Heart left ventricle (tissue), 16 donors: ENCODE measurements at regions not wholly inside any gene's neighbourhood (a gene's known extent, or its start where the extent isn't known, plus 50 kb on each side); places are given as distances from the start of the nearest gene placed in this dataset.
A peak's percentile ranks its signal among the peaks of the same experiment; 100 is the strongest.

Experiments
- ATAC-seq, 4 donors: fragments of 200-7000 bp; cut with Tn5 transposase; one replicate each; pipeline ENCODE4 v1.9.1; 2020 to 2022; ENCODE audit warnings: moderate library complexity in 4 of 4, mild to moderate bottlenecking in 3 of 4, moderate number of reproducible peaks in 1 of 4
- DNase-seq, 5 donors: peaks; one replicate each; pipeline ENCODE4 v3.0.0-alpha.2; 2020
- H3K27ac ChIP-seq, 12 donors: fragments of 200-600 bp; sonication (generic) in 4 of 12; one replicate each; pipeline versions ENCODE4 v1.5.0 to v1.8.0; 2016 to 2022; ENCODE audit warnings: mild to moderate bottlenecking in 2 of 12
- H3K27me3 ChIP-seq, 9 donors: fragments of 200-600 bp; sonication (generic) in 2 of 9; one replicate each; pipeline versions ENCODE4 v1.5.1 to v1.8.0; 2016 to 2022; ENCODE audit warnings: mild to moderate bottlenecking in 3 of 9
- H3K36me3 ChIP-seq, 9 donors: fragments of 200-600 bp; sonication (generic) in 2 of 9; one replicate each; pipeline versions ENCODE4 v1.5.0 to v1.8.0; 2018 to 2022; ENCODE audit warnings: mild to moderate bottlenecking in 2 of 9
- H3K4me1 ChIP-seq, 12 donors: fragments of 200-600 bp; sonication (generic) in 4 of 12; one replicate each; pipeline versions ENCODE4 v1.5.0 to v1.8.0; 2016 to 2022; ENCODE audit warnings: mild to moderate bottlenecking in 3 of 12
- H3K4me3 ChIP-seq, 12 donors: fragments of 200-600 bp; sonication (generic) in 4 of 12; one replicate each; pipeline versions ENCODE4 v1.5.0 to v1.8.0; 2017 to 2022; ENCODE audit warnings: mild to moderate bottlenecking in 9 of 12, moderate library complexity in 4 of 12
- H3K9me3 ChIP-seq, 12 donors: fragments of 200-600 bp; sonication (generic) in 4 of 12; one replicate each; pipeline versions ENCODE4 v1.5.0 to v1.8.0; 2016 to 2022; ENCODE audit warnings: mild to moderate bottlenecking in 1 of 12
- POLR2A ChIP-seq, 2 donors: fragments of 450-650 bp; IDR thresholded peaks; one replicate each; pipeline ENCODE4 v1.6.1; 2017; ENCODE audit warnings: antibody characterized with exemption in 2 of 2, mild to moderate bottlenecking in 2 of 2, moderate library complexity in 2 of 2
- WGBS, 4 donors: extraction: QIAGEN DNeasy Blood & Tissue Kit in 2 of 4; methylation state at CpG; one replicate each; pipeline versions ENCODE4 v1.1.5 to v1.1.7; 2013 to 2018; 5-methylcytosine and 5-hydroxymethylcytosine counted together
- intact Hi-C, 10 donors: fragments of 100-400 bp; cut with DNase I; formaldehyde crosslinking; loops; one replicate each; pipeline versions ENCODE4 v1.11.1 to v1.14.2; 2022
- TF ChIP-seq, protein P1 (sequence below), 12 donors: fragments of 200-600 bp; sonication (generic) in 4 of 12; IDR thresholded peaks; one replicate each; pipeline versions ENCODE4 v1.5.0 to v1.8.0; 2018 to 2022; ENCODE audit warnings: antibody characterized with exemption in 12 of 12, mild to moderate bottlenecking in 5 of 12
- donor health status: ischemic (EF 13 %, LVEDD 7.1; RV severe dilation, severe dysfunction).
- donor health status: healthy with polysubstance abuse.
- donor health status: DM: no; HTN: yes; CAD: no.
- donor health status: DM: no; HTN: no; CAD: no.
- donor health status: ischemic (EF 25% LVEDD 6.9; RV normal size, moderate dysfunction).
- donor health status: ischemic (EF 25% LVEDD 5.7; RV mildly dilated, moderate dysfunction).
- donor health status: healthy.
- donor health status: DM: yes; HTN: yes; CAD: no.
- donor health status: ischemic (EF 35%, LVEDD 5.7; RV mildly dilated, moderate dysfunction).
- donor health status: nonischemic (EF 11% LVEDD 7.7; RV severe dilation, severe dysfunction).
- donor health status: DM: yes; HTN: yes; CAD: no.
- donor health status: PGD.
- donor health status: ischemic (EF 29% LVEDD 5.4; RV normal size, mild dysfunction).
- donor health status: nonischemic (EF 23%, LVEDD 6.1; RV moderate dilation, normal function).

DNA sequence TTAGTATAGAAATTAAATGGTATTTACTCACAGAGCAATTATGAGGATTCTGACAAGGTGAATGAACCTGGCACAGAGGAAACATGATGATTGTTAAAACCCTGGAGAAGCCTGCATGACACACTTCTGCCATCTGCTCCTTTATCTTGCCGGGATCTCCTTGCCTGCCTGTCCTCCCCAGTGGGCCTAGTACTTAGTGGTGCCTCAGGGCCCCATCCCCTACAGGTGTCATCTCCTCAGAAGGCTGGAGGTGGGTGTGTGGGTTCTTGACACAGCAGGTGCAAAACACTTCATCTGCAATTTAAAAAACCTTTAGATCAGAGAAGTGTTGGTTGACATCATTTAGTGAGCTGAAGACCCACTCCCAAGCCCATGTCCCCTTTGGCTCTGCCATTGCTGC, 261.2 kb downstream of the ADRA2A start:
- TF ChIP-seq, protein P1, sequence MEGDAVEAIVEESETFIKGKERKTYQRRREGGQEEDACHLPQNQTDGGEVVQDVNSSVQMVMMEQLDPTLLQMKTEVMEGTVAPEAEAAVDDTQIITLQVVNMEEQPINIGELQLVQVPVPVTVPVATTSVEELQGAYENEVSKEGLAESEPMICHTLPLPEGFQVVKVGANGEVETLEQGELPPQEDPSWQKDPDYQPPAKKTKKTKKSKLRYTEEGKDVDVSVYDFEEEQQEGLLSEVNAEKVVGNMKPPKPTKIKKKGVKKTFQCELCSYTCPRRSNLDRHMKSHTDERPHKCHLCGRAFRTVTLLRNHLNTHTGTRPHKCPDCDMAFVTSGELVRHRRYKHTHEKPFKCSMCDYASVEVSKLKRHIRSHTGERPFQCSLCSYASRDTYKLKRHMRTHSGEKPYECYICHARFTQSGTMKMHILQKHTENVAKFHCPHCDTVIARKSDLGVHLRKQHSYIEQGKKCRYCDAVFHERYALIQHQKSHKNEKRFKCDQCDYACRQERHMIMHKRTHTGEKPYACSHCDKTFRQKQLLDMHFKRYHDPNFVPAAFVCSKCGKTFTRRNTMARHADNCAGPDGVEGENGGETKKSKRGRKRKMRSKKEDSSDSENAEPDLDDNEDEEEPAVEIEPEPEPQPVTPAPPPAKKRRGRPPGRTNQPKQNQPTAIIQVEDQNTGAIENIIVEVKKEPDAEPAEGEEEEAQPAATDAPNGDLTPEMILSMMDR (IDR thresholded peaks at IDR 0.05) = no peak
- TF ChIP-seq POLR2A (IDR thresholded peaks at IDR 0.05) = no peak
- peaks cover 0 to 29% (median 9%) of the 10 kb centered on the region in 12 donors for H3K9me3 ChIP-seq
- no peaks in the 10 kb centered on the region for H3K4me1 ChIP-seq
- ATAC-seq = no peak
- H3K27ac ChIP-seq = no peak overlapping the region
- DNase-seq = no peak
- H3K27me3 ChIP-seq = no peaks in the 10 kb centered on the region
- no peaks in the 10 kb centered on the region for H3K36me3 ChIP-seq
- intact Hi-C loops = no loop called here
- 69 to 92% (median 74%) methylated on average over 1 of the region's 1 CpG for WGBS, 4 donors
- no peak overlapping the region for H3K4me3 ChIP-seq

DNA sequence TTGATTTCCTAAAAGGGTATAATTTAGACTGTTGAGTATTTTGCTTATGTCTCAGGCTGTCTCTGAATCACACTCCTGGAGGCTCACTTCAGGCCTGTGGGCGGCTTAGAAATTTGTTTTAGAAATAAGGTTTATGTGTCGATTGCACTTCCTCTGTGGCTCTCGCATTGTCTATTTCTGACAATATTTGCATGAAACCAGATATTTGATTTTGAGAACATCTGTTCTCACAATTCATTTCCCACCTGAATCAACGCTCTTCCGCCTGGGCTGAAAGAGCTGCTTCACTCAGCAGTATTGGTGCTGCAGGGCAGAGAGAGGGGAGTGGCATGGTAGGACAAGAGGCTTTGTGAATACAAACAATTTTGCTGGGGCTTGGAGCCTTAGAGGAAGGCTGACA, 262.0 kb downstream of the ADRA2A start:
- H3K4me1 ChIP-seq = no peaks in the 10 kb centered on the region
- H3K9me3 ChIP-seq = peaks cover 0 to 23% (median 9%) of the 10 kb centered on the region in 12 donors
- no peaks in the 10 kb centered on the region for H3K27me3 ChIP-seq
- DNase-seq (no peak), ATAC-seq (no peak)
- no peaks in the 10 kb centered on the region for H3K36me3 ChIP-seq
- TF ChIP-seq, protein P1 (IDR thresholded peaks at IDR 0.05) = no peak
- no peak for TF ChIP-seq POLR2A (IDR thresholded peaks at IDR 0.05)
- intact Hi-C loops = no loop called here
- no peak overlapping the region for H3K4me3 ChIP-seq
- WGBS, 4 donors = 81 to 92% (median 90%) methylated on average over 5 of the region's 5 CpGs
- no peak overlapping the region for H3K27ac ChIP-seq

DNA sequence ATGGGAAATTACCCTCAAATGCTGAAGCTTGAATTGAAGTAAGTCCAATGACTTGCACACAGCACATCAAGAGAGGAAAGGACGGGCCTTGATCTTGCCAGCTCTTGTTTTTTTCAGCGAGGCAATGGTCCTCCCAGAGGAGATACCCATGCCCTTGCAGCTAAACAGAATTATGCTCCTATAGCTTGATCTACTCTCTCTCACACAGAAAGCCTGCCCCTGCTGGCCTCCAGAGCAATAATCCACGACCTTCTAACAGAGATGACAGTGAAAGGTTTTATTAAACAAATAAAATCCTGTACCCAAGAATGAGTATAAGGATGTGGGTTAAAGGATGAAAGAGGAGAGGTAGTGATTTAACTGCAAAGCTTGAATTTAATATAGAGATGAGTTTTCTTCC, 268.0 kb downstream of the ADRA2A start:
- Histone ChIP-seq H3K4me1 (no peaks in the 10 kb centered on the region), H3K27me3 (peaks cover 0 to 8% (median 0%) of the 10 kb centered on the region in 9 donors), H3K36me3 (no peaks in the 10 kb centered on the region), H3K9me3 (peaks cover 0 to 22% (median 9%) of the 10 kb centered on the region in 12 donors), H3K27ac (no peak overlapping the region), H3K4me3 (no peak overlapping the region)
- intact Hi-C loops = no loop called here
- TF ChIP-seq POLR2A (IDR thresholded peaks at IDR 0.05) = no peak
- TF ChIP-seq, protein P1 (IDR thresholded peaks at IDR 0.05) = peak in 5 of 12 donors; percentile 8 to 31 (median 25)
- DNase-seq (no peak), ATAC-seq (no peak)
- WGBS, 4 donors = 29 to 42% (median 37%) methylated on average over 3 of the region's 3 CpGs

DNA sequence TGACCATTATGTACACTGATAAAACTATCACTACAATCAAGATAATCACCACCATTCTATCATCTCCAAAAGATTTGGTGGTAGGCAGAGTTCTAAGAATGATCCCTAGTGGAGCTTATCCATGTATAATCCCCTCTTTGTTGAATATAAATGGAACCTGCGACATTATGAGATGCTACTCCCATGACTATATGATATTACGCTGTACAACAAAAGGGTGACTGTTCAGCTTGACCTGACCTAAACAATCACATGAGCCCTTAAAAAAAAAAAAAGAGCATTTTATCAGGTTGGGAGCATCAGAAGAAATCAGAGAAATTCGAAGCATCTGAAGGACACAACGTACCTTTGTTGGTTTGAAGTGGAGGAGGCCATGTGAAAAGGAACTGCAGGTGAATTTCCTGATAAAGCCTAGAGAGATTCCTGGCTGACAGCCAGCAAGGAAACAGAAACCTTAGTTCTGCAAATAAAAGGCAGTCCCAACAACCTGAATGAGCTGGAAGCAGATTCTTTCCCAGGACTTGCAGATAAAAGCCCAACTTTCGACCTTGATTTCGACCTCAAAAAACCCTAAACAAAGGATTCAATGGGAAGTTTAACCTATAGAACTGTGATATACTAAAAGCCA, 270.7 kb downstream of the ADRA2A start:
- no peak for ATAC-seq
- 58 to 70% (median 67%) methylated on average over 6 of the region's 6 CpGs for WGBS, 4 donors
- no peak for TF ChIP-seq POLR2A (IDR thresholded peaks at IDR 0.05)
- TF ChIP-seq, protein P1 (IDR thresholded peaks at IDR 0.05) = no peak
- DNase-seq = no peak
- Histone ChIP-seq H3K4me3 (no peak overlapping the region), H3K4me1 (no peaks in the 10 kb centered on the region), H3K27ac (no peak overlapping the region), H3K36me3 (no peaks in the 10 kb centered on the region), H3K27me3 (peaks cover 0 to 12% (median 0%) of the 10 kb centered on the region in 9 donors), H3K9me3 (peaks cover 0 to 4% (median 0%) of the 10 kb centered on the region in 12 donors)
- intact Hi-C loops = no loop called here
